ENCODE measurements at regions not wholly inside any gene's neighbourhood (a gene's known extent, or its start where the extent isn't known, plus 50 kb on each side); places are given as distances from the start of the nearest gene placed in this dataset.

GRCh38 chr6:134523903-134524650, 206.2 kb upstream of the SGK1 start:
- TF ChIP-seq, protein P1, sequence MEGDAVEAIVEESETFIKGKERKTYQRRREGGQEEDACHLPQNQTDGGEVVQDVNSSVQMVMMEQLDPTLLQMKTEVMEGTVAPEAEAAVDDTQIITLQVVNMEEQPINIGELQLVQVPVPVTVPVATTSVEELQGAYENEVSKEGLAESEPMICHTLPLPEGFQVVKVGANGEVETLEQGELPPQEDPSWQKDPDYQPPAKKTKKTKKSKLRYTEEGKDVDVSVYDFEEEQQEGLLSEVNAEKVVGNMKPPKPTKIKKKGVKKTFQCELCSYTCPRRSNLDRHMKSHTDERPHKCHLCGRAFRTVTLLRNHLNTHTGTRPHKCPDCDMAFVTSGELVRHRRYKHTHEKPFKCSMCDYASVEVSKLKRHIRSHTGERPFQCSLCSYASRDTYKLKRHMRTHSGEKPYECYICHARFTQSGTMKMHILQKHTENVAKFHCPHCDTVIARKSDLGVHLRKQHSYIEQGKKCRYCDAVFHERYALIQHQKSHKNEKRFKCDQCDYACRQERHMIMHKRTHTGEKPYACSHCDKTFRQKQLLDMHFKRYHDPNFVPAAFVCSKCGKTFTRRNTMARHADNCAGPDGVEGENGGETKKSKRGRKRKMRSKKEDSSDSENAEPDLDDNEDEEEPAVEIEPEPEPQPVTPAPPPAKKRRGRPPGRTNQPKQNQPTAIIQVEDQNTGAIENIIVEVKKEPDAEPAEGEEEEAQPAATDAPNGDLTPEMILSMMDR (IDR thresholded peaks at IDR 0.05): no peak
- no peak for TF ChIP-seq POLR2A (IDR thresholded peaks at IDR 0.05)
- no peaks in the 10 kb centered on the region for H3K9me3 ChIP-seq
- no peaks in the 10 kb centered on the region for H3K27me3 ChIP-seq
- no peak for DNase-seq
- intact Hi-C loops (cut with DNase I; ENCODE audit: low total_unique reads): no loop called here
- H3K36me3 ChIP-seq: no peaks in the 10 kb centered on the region
- H3K27ac ChIP-seq: no peak overlapping the region
- no peak overlapping the region for H3K4me3 ChIP-seq
- H3K4me1 ChIP-seq: no peaks in the 10 kb centered on the region

DNA sequence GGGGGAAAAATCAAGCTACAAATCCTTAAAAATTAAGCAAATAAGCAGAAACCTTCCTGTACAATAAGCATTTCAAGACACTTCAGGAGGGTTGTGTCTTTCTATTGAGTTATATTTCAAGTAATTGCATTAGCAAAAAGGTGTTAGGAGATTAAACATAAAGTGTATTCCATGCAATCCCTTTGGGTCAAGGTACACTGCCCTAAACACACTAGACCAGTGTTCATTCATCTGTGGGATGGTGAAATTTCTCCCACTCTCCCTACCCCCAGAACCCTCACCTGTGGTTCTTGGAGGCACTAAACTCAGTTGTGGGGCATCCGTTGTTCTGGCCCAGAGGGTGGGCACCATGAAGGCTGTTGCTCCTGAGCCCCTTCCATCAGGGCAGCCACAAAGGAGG, 205.1 kb upstream of the SGK1 start:
- no peaks in the 10 kb centered on the region for H3K27me3 ChIP-seq
- no peaks in the 10 kb centered on the region for H3K9me3 ChIP-seq
- intact Hi-C loops (cut with DNase I; ENCODE audit: low total_unique reads): no loop called here
- DNase-seq: no peak
- H3K4me1 ChIP-seq: no peaks in the 10 kb centered on the region
- H3K36me3 ChIP-seq: no peaks in the 10 kb centered on the region
- no peak overlapping the region for H3K4me3 ChIP-seq
- no peak overlapping the region for H3K27ac ChIP-seq
- no peak for TF ChIP-seq POLR2A (IDR thresholded peaks at IDR 0.05)
- TF ChIP-seq, protein P1 (IDR thresholded peaks at IDR 0.05): no peak

DNA sequence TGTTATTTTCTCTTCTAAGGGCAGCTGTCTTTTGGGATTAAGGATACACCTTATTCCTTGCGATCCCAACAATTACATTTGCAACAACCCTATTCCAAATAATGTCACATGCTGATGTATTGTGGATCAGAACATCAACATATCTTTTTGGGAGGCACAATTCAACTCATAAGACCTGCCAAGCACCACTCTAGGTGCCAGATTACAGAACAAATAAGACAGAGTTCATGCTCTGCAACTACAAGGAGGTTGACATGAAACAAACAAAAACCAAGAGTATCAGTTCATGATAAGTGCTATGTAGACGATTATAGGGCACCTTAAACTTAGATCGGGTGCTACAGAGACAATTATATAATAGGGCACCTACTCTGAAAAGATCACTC, 203.2 kb upstream of the SGK1 start:
- H3K36me3 ChIP-seq: no peaks in the 10 kb centered on the region
- no peaks in the 10 kb centered on the region for H3K4me1 ChIP-seq
- H3K4me3 ChIP-seq: no peak overlapping the region
- no peak overlapping the region for H3K27ac ChIP-seq
- no peaks in the 10 kb centered on the region for H3K27me3 ChIP-seq
- DNase-seq: no peak
- intact Hi-C loops (cut with DNase I; ENCODE audit: low total_unique reads): no loop called here
- H3K9me3 ChIP-seq: no peaks in the 10 kb centered on the region
- TF ChIP-seq POLR2A (IDR thresholded peaks at IDR 0.05): no peak
- TF ChIP-seq, protein P1 (IDR thresholded peaks at IDR 0.05): no peak

DNA sequence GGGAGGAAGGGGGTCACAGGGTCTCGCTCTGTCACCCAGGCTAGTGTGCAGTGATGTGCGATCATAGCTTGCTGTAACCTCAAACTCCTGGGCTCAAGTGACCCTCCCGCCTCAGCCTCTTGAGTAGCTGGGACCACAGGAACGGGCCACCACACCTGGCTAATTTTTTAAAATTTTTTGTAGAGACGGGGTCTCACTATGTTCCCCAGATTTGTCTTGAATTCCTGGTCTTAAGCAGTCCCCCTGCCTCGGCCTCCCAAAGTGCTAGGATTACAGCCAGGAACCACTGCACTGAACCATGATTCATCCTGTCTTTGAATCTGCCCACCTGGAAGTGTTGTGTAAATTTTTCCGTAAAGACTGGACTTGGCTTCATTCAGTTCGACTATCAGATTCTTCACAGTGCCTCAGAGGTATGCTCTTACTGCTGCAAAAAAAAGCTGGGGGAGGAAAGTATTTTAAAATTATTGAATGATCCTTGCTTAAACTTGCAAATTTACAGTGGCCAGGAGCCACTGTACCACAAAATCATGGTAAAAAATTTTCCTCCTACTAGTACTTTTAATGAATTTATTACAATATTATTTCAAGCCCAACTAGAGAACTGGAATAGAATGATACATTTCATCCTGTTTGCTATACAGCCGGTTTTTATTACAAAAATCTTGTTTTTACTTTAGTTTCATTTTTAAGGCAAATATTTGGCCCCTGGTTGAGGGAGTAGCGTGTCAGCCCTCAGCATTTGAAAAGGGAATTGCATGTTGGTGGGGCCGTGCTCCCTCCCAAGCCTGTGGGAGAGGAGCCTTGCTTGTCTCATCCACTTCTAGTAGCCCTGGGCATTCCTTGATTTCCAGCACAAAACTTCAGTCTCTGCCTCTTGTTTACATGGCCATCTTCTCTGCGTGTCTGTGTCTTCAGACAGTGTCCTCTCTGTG, 202.5 kb upstream of the SGK1 start:
- Histone ChIP-seq H3K27ac (no peak overlapping the region), H3K27me3 (no peaks in the 10 kb centered on the region), H3K4me3 (no peak overlapping the region), H3K4me1 (no peaks in the 10 kb centered on the region), H3K36me3 (no peaks in the 10 kb centered on the region), H3K9me3 (no peaks in the 10 kb centered on the region)
- TF ChIP-seq POLR2A (IDR thresholded peaks at IDR 0.05): no peak
- TF ChIP-seq, protein P1 (IDR thresholded peaks at IDR 0.05): no peak
- intact Hi-C loops (cut with DNase I; ENCODE audit: low total_unique reads): no loop called here
- DNase-seq: no peak

- TF ChIP-seq, protein P1 (IDR thresholded peaks at IDR 0.05): no peak
- no peak for TF ChIP-seq POLR2A (IDR thresholded peaks at IDR 0.05)
- H3K27ac ChIP-seq: no peak overlapping the region
Observed at GRCh38 chr6:134519465-134519864, 201.6 kb upstream of the SGK1 start.

More at GRCh38 chr6:134519465-134519864, 201.6 kb upstream of the SGK1 start:
- H3K36me3 ChIP-seq: no peaks in the 10 kb centered on the region
- intact Hi-C loops (cut with DNase I; ENCODE audit: low total_unique reads): no loop called here
- DNase-seq: peak in 1 of 2 donors; percentile 22
- H3K4me1 ChIP-seq: no peaks in the 10 kb centered on the region
- no peaks in the 10 kb centered on the region for H3K9me3 ChIP-seq
- H3K4me3 ChIP-seq: no peak overlapping the region
- H3K27me3 ChIP-seq: no peaks in the 10 kb centered on the region

All from uterus (tissue), 3 donors.